ENCODE measurements at regions not wholly inside any gene's neighbourhood (a gene's known extent, or its start where the extent isn't known, plus 50 kb on each side); places are given as distances from the start of the nearest gene placed in this dataset.

DNA sequence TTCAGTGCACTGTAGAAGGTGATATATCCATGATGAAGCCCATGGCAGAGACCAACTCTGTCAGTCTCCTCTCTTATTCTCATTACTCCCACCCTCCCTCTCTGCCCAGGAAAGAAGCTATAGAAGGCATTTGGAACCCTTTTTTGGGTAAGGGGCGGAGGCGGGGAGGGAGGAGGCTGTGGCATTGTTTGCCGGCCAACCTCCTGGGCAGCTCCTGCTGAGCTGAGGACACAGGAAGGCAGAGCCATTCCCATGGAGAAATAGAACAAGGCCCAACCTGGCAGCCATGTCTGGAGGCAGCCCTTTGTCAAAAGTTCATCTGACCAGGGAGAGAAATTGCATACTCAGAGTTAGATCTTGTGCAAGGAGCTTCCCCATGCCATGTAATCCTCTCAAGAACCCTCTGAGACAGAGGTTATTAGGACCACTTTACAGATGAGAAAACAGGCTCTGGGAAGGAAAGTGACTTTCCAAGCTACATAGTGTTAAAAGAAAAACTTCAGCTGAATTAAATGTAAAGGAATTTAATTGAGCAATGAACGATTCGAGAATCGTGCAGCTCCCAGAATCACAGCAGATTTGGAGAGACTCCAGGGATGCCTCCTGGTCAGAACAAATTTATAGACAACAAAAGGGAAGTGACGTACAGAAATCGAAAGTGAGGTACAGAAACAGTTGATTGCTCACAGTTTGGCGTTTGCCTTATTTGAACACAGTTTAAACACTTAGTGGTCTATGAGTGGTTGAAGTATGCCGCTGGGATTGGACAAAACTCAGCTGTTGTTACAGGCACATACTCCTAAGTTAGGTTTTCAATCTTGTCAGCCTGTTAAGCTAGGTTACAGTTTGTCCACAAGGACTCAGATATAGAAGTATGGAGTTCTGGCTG lies 158.6 kb downstream of the MELK start:
- TF ChIP-seq, protein P1, sequence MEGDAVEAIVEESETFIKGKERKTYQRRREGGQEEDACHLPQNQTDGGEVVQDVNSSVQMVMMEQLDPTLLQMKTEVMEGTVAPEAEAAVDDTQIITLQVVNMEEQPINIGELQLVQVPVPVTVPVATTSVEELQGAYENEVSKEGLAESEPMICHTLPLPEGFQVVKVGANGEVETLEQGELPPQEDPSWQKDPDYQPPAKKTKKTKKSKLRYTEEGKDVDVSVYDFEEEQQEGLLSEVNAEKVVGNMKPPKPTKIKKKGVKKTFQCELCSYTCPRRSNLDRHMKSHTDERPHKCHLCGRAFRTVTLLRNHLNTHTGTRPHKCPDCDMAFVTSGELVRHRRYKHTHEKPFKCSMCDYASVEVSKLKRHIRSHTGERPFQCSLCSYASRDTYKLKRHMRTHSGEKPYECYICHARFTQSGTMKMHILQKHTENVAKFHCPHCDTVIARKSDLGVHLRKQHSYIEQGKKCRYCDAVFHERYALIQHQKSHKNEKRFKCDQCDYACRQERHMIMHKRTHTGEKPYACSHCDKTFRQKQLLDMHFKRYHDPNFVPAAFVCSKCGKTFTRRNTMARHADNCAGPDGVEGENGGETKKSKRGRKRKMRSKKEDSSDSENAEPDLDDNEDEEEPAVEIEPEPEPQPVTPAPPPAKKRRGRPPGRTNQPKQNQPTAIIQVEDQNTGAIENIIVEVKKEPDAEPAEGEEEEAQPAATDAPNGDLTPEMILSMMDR (IDR thresholded peaks at IDR 0.05), result no peak
- no peak for TF ChIP-seq POLR2A (IDR thresholded peaks at IDR 0.05)

All from adrenal gland (tissue), 5 donors.